ENCODE measurements at regions not wholly inside any gene's neighbourhood (a gene's known extent, or its start where the extent isn't known, plus 50 kb on each side); places are given as distances from the start of the nearest gene placed in this dataset.

- no peak overlapping the region for H3K4me3 ChIP-seq (ENCODE audit: control insufficient read depth, low read depth, low read length)
- no peak for DNase-seq (ENCODE audit: low read depth)
- no peak for TF ChIP-seq CTCF (IDR thresholded peaks at IDR 0.05; ENCODE audit: control insufficient read depth, insufficient read depth, low read depth, low read length, missing control alignments)
Measured at GRCh38 chr6:15096894-15097837, 148.7 kb upstream of the JARID2 start.

- TF ChIP-seq CTCF (IDR thresholded peaks at IDR 0.05; ENCODE audit: control insufficient read depth, insufficient read depth, low read depth, low read length, missing control alignments) = no peak
- H3K4me3 ChIP-seq (ENCODE audit: control insufficient read depth, low read depth, low read length) = no peak overlapping the region
- no peak for DNase-seq (ENCODE audit: low read depth)
Measured at GRCh38 chr6:15101130-15101529, 144.7 kb upstream of the JARID2 start.

GRCh38 chr6:15102241-15102640 is 143.6 kb upstream of the JARID2 start:
- no peak for DNase-seq (ENCODE audit: low read depth)
- no peak overlapping the region for H3K4me3 ChIP-seq (ENCODE audit: control insufficient read depth, low read depth, low read length)
- no peak for TF ChIP-seq CTCF (IDR thresholded peaks at IDR 0.05; ENCODE audit: control insufficient read depth, insufficient read depth, low read depth, low read length, missing control alignments)

- no peak for TF ChIP-seq CTCF (IDR thresholded peaks at IDR 0.05; ENCODE audit: control insufficient read depth, insufficient read depth, low read depth, low read length, missing control alignments)
- DNase-seq (ENCODE audit: low read depth) = no peak
- no peak overlapping the region for H3K4me3 ChIP-seq (ENCODE audit: control insufficient read depth, low read depth, low read length)
Measured at GRCh38 chr6:15106958-15107643, 138.8 kb upstream of the JARID2 start.

- no peak for TF ChIP-seq CTCF (IDR thresholded peaks at IDR 0.05; ENCODE audit: control insufficient read depth, insufficient read depth, low read depth, low read length, missing control alignments)
- no peak overlapping the region for H3K4me3 ChIP-seq (ENCODE audit: control insufficient read depth, low read depth, low read length)
- DNase-seq (ENCODE audit: low read depth) = no peak
Measured at GRCh38 chr6:15107644-15108382, 138.1 kb upstream of the JARID2 start.

GRCh38 chr6:15108383-15108715 is 137.5 kb upstream of the JARID2 start:
- no peak overlapping the region for H3K4me3 ChIP-seq (ENCODE audit: control insufficient read depth, low read depth, low read length)
- TF ChIP-seq CTCF (IDR thresholded peaks at IDR 0.05; ENCODE audit: control insufficient read depth, insufficient read depth, low read depth, low read length, missing control alignments) = no peak
- DNase-seq (ENCODE audit: low read depth) = no peak
